ENCODE measurements at regions not wholly inside any gene's neighbourhood (a gene's known extent, or its start where the extent isn't known, plus 50 kb on each side); places are given as distances from the start of the nearest gene placed in this dataset.

DNA sequence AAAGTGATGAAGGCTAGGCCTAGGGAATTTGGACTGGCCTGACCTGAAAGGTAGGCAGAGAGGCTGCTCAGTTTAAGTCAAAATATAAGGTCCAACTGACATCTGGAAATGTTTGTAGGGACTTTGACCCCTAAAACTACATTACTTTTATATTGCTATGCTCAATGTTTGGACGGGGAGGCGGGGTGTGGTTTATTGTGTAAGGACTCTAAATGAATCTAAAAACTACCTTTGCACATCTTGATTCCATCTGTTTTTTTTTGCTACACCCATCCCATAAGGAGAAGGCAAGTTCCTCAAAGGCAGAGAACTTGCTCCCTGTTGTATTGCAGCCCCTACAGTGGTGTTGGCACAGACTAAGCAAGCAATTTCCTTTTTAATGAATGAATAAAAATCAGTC lies 227.1 kb downstream of the HACE1 start:
- H3K36me3 Mint-ChIP-seq, result peaks cover 2% of the 10 kb centered on the region
- H3K9me3 Mint-ChIP-seq, result peaks cover 2 to 3% (median 2%) of the 10 kb centered on the region in 3 donors
- H3K27ac Mint-ChIP-seq, result no peak overlapping the region
- no peak overlapping the region for H3K4me3 Mint-ChIP-seq
- peaks cover 2% of the 10 kb centered on the region for H3K27me3 Mint-ChIP-seq
- H3K4me1 Mint-ChIP-seq, result no peaks in the 10 kb centered on the region

- no peaks in the 10 kb centered on the region for H3K4me1 Mint-ChIP-seq
- no peak overlapping the region for H3K4me3 Mint-ChIP-seq
- H3K9me3 Mint-ChIP-seq, result peaks cover 2 to 3% (median 2%) of the 10 kb centered on the region in 3 donors
- H3K27ac Mint-ChIP-seq, result no peak overlapping the region
- peaks cover 5% of the 10 kb centered on the region for H3K27me3 Mint-ChIP-seq
- H3K36me3 Mint-ChIP-seq, result peaks cover 2% of the 10 kb centered on the region
These were observed 228.8 kb downstream of the HACE1 start for GRCh38 chr6:104630955-104631354.

DNA sequence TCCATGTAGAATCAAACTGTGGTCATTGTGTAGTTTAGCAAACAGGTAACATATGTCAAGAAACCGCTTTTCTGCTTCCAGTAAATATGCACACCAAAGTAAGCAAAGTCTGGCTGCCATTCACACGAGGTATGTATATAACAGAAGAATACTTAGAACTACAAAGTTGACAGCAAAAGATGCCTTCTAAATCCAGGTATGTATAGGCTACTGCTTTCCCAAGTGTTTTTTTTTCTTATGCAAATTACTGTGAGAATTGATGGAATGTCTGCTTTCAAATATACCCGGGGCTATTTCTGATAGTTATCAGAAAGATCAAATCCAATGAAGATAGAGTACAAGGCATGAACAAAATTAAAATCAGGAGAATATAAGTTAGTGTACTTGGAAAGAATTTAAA lies 229.2 kb downstream of the HACE1 start:
- no peak overlapping the region for H3K4me3 Mint-ChIP-seq
- H3K36me3 Mint-ChIP-seq, result peaks cover 2% of the 10 kb centered on the region
- no peak overlapping the region for H3K27ac Mint-ChIP-seq
- peaks cover 2 to 3% (median 2%) of the 10 kb centered on the region in 3 donors for H3K9me3 Mint-ChIP-seq
- no peaks in the 10 kb centered on the region for H3K4me1 Mint-ChIP-seq
- H3K27me3 Mint-ChIP-seq, result peaks cover 6% of the 10 kb centered on the region

GRCh38 chr6:104629826-104630225 lies 229.9 kb downstream of the HACE1 start:
- H3K36me3 Mint-ChIP-seq, result peaks cover 2% of the 10 kb centered on the region
- H3K9me3 Mint-ChIP-seq, result peaks cover 2 to 3% (median 2%) of the 10 kb centered on the region in 3 donors
- H3K4me1 Mint-ChIP-seq, result no peaks in the 10 kb centered on the region
- no peak overlapping the region for H3K27ac Mint-ChIP-seq
- peaks cover 7% of the 10 kb centered on the region for H3K27me3 Mint-ChIP-seq
- H3K4me3 Mint-ChIP-seq, result no peak overlapping the region

DNA sequence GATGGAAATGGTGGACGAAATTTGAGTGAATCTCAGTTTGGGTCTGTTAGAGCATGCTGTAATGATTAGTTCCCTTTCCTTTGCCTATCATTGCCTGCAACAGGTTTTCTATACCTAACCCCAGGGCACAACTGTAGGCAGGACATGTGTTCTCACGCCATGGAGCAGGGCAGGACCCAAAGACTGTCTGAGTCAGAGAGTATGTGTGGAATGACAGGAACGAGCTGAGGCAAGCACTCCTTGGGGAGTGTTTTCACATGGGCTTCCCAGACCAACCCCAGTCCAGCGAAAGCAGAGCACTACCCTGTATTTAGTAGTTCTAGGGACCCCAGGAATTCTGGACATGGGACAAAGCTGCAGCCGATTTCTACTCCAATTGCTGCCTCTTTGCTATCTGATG lies 234.2 kb downstream of the HACE1 start:
- H3K4me1 Mint-ChIP-seq, result peaks cover 0 to 2% (median 0%) of the 10 kb centered on the region in 3 donors
- no peak overlapping the region for H3K4me3 Mint-ChIP-seq
- no peak overlapping the region for H3K27ac Mint-ChIP-seq
- H3K9me3 Mint-ChIP-seq, result peaks cover 0 to 2% (median 0%) of the 10 kb centered on the region in 3 donors
- H3K27me3 Mint-ChIP-seq, result peaks cover 7% of the 10 kb centered on the region
- no peaks in the 10 kb centered on the region for H3K36me3 Mint-ChIP-seq

GRCh38 chr6:104623052-104623690 lies 236.5 kb downstream of the HACE1 start:
- H3K4me3 Mint-ChIP-seq, result no peak overlapping the region
- H3K9me3 Mint-ChIP-seq, result peaks cover 0 to 2% (median 0%) of the 10 kb centered on the region in 3 donors
- H3K36me3 Mint-ChIP-seq, result no peaks in the 10 kb centered on the region
- H3K4me1 Mint-ChIP-seq, result peaks cover 0 to 2% (median 0%) of the 10 kb centered on the region in 3 donors
- H3K27me3 Mint-ChIP-seq, result peaks cover 5% of the 10 kb centered on the region
- no peak overlapping the region for H3K27ac Mint-ChIP-seq

DNA sequence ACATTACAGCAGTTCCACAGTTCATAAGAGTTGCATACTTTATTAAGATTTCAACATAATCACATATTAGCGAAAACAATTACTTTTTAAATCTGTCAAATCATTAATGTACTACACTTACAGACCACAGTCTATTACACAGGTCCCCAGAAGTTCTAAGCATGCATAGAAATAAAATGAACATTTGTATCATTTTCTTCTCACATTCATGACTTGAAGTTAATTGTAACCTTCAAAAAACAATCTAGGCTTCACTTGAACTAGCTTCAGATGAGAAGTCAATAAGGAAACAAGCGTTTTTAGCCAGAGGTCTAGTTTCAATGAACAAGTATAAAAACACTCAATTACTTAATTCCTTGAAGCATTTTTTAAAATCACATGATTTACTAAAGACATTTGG lies 238.3 kb downstream of the HACE1 start:
- H3K4me1 Mint-ChIP-seq, result peaks cover 0 to 2% (median 0%) of the 10 kb centered on the region in 3 donors

DNA sequence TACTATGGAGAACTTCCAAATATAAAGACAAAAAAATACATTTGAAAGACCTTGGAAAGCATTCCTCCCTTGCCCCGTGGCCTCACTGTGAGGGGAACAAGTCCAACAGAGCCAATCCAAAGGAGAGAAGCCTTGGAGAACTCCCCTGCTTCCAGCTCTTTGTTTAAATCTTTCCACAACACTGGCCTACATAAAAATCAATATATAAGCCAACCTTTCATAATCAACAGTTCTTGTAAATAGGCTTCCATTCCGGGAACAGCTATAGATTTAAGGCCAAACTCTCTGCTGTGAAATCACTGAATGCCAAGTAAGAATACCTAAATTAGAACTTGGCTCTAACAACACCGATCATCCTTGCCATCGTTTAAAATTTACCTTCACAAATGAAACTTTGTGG lies 242.1 kb downstream of the HACE1 start:
- H3K27me3 Mint-ChIP-seq, result no peaks in the 10 kb centered on the region
- H3K36me3 Mint-ChIP-seq, result no peaks in the 10 kb centered on the region
- no peak overlapping the region for H3K4me3 Mint-ChIP-seq
- no peaks in the 10 kb centered on the region for H3K4me1 Mint-ChIP-seq
- H3K27ac Mint-ChIP-seq, result no peak overlapping the region
- H3K9me3 Mint-ChIP-seq, result no peaks in the 10 kb centered on the region

More for the DNA sequence above, 238.3 kb downstream of the HACE1 start:
- Mint-ChIP-seq H3K36me3 (no peaks in the 10 kb centered on the region), H3K27ac (no peak overlapping the region), H3K9me3 (peaks cover 0 to 2% (median 0%) of the 10 kb centered on the region in 3 donors), H3K4me3 (no peak overlapping the region), H3K27me3 (peaks cover 2% of the 10 kb centered on the region)

GRCh38 chr6:104614394-104614793 lies 245.3 kb downstream of the HACE1 start:
- no peaks in the 10 kb centered on the region for H3K36me3 Mint-ChIP-seq
- H3K4me1 Mint-ChIP-seq, result no peaks in the 10 kb centered on the region
- H3K4me3 Mint-ChIP-seq, result no peak overlapping the region
- H3K9me3 Mint-ChIP-seq, result peaks cover 0 to 2% (median 0%) of the 10 kb centered on the region in 3 donors
- peaks cover 2% of the 10 kb centered on the region for H3K27me3 Mint-ChIP-seq
- H3K27ac Mint-ChIP-seq, result no peak overlapping the region

- no peak overlapping the region for H3K27ac Mint-ChIP-seq
These were observed 246.2 kb downstream of the HACE1 start for GRCh38 chr6:104613416-104614001.

DNA sequence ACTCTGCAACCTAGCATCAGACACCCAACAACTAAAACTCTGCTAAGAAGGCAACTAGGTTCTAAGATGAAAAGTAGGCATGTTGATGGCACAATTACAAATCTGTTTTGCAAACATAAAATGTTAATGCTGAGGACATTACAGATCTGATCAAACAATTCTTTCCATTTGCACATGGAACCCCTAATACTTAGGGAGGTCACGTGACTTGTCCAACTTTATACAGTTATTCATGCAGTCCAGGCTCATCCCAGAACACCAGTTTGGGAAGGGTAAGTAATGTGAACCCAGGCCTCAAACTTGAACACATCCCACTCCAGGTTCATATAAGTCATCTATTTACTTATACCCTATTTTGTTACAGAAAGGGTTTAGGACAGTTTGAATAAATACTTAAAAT lies 247.2 kb downstream of the HACE1 start:
- Mint-ChIP-seq H3K27me3 (peaks cover 2% of the 10 kb centered on the region), H3K4me1 (no peaks in the 10 kb centered on the region), H3K36me3 (no peaks in the 10 kb centered on the region), H3K9me3 (peaks cover 0 to 2% (median 0%) of the 10 kb centered on the region in 3 donors), H3K27ac (no peak overlapping the region), H3K4me3 (no peak overlapping the region)

More at GRCh38 chr6:104613416-104614001, 246.2 kb downstream of the HACE1 start:
- Mint-ChIP-seq H3K27me3 (peaks cover 2% of the 10 kb centered on the region), H3K9me3 (peaks cover 0 to 2% (median 0%) of the 10 kb centered on the region in 3 donors), H3K4me3 (no peak overlapping the region), H3K36me3 (no peaks in the 10 kb centered on the region), H3K4me1 (no peaks in the 10 kb centered on the region)

- Mint-ChIP-seq H3K4me1 (no peaks in the 10 kb centered on the region), H3K4me3 (no peak overlapping the region), H3K27me3 (peaks cover 2% of the 10 kb centered on the region), H3K9me3 (peaks cover 0 to 2% (median 0%) of the 10 kb centered on the region in 3 donors), H3K36me3 (no peaks in the 10 kb centered on the region), H3K27ac (no peak overlapping the region)
These were observed 251.6 kb downstream of the HACE1 start for GRCh38 chr6:104608101-104608500.

DNA sequence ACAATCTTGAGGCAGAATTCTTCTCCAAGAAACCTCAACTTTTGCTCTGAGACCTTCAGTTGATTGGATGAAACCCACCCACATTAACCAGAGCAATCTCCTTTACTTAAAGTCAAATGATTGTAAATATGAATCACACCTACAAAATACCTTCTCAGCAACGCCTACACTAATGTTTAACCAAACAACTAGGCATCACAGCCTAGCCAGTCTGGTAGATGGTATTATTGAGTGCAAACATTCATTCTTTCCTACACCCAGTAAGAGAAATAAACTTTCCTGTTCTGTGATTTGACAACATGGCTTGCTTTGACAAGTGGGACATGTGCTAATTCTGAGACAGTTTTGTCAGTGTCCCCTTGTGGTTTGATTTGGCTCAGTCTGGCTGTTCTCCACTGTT lies 252.2 kb downstream of the HACE1 start:
- Mint-ChIP-seq H3K36me3 (no peaks in the 10 kb centered on the region), H3K9me3 (peaks cover 0 to 2% (median 0%) of the 10 kb centered on the region in 3 donors), H3K27me3 (peaks cover 2% of the 10 kb centered on the region), H3K4me1 (no peaks in the 10 kb centered on the region), H3K27ac (no peak overlapping the region), H3K4me3 (no peak overlapping the region)

GRCh38 chr6:104606361-104606760 lies 253.4 kb downstream of the HACE1 start:
- H3K27ac Mint-ChIP-seq, result no peak overlapping the region
- H3K4me1 Mint-ChIP-seq, result no peaks in the 10 kb centered on the region
- H3K27me3 Mint-ChIP-seq, result peaks cover 2% of the 10 kb centered on the region
- peaks cover 0 to 2% (median 0%) of the 10 kb centered on the region in 3 donors for H3K9me3 Mint-ChIP-seq
- no peaks in the 10 kb centered on the region for H3K36me3 Mint-ChIP-seq
- H3K4me3 Mint-ChIP-seq, result peak overlapping the region in 1 of 4 donors; percentile 46

DNA sequence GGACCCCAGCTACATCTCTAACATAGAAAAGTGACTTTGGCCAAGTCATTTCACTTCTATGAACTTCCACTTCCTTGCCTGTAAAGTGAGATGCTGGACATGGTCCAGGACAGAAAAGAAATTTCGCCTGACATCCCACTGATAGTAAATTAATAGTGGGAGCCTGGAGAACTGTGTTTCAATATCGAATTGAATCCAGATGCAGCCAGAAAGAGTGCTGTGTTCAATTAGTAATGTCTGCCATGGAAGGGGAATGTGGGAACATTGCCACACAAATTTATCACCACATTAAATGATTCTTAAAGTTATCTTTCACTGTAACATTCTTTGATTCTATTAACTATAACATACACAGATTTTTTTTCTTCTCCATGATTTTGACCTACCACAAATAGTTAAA lies 255.0 kb downstream of the HACE1 start:
- Mint-ChIP-seq H3K4me3 (no peak overlapping the region), H3K9me3 (no peaks in the 10 kb centered on the region), H3K27ac (no peak overlapping the region), H3K27me3 (no peaks in the 10 kb centered on the region), H3K36me3 (no peaks in the 10 kb centered on the region), H3K4me1 (no peaks in the 10 kb centered on the region)
